GM10248 (cell line): ENCODE measurements at regions not wholly inside any gene's neighbourhood (a gene's known extent, or its start where the extent isn't known, plus 50 kb on each side); places are given as distances from the start of the nearest gene placed in this dataset.
A peak's percentile ranks its signal among the peaks of the same experiment; 100 is the strongest.

ENCODE experiments used
- CTCF ChIA-PET: fragments of 300-600 bp; sonication (Branson Sonifier 250); formaldehyde crosslinking; extraction: SDS; loops from one replicate; lab custom pipeline; 2021; ENCODE audit warnings: antibody characterized with exemption; lab: Yijun Ruan, JAX
- POLR2A ChIA-PET: fragments of 350-650 bp; sonication (Branson Sonifier 250); formaldehyde crosslinking; extraction: SDS; loops from one replicate; lab custom pipeline; 2020; ENCODE audit warnings: antibody characterized with exemption; lab: Yijun Ruan, JAX
- DNase-seq: peaks from one replicate; pipeline ENCODE4 v3.0.0; 2012; ENCODE audit errors: extremely low spot score
- TF ChIP-seq, protein P1 (sequence below): IDR thresholded peaks from 2 replicates; pipeline ENCODE4 v1.5.1; 2012; ENCODE audit warnings: mild to moderate bottlenecking, low read depth; ENCODE audit errors: extremely low read depth, missing control alignments, control extremely low read depth

DNA sequence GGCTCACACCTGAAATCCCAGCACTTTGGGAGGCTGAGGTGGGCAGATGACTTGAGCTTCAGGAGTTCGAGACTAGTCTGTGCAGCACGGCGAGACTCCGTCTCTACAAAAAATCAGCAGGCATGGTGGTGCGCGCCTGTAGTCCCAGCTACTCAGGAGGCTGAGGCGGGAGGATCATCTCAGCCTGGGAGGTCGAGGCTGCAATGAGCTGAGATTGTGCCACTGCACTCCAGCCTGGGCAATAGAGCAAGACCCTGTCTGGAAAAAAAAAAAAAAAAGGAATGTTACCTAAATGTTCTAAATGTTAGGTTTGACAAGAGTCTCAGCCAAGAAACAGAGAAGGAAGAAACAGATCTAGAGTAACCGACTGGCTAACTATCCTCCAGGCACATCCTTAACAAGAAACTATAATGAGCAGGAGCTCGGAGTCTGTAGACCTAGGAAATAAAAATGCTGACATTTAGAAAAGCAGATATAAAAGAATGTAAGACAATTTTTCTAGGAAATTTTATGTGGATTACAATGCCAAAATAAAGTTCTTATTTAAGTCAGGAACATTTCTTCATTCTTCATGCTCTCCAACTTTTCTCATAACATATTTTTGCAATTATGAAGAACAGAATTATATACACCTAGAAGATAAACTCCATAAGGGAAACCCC is 166.6 kb upstream of the TBCA start:
- ChIA-PET CTCF (interaction anchor here (1.1 kb wide), 1 partner anchor 10 kb away, joined by 3 read pairs; no protein-coding TSS in a partner anchor), POLR2A (no interaction called here)
- DNase-seq, result no peak
- TF ChIP-seq, protein P1, sequence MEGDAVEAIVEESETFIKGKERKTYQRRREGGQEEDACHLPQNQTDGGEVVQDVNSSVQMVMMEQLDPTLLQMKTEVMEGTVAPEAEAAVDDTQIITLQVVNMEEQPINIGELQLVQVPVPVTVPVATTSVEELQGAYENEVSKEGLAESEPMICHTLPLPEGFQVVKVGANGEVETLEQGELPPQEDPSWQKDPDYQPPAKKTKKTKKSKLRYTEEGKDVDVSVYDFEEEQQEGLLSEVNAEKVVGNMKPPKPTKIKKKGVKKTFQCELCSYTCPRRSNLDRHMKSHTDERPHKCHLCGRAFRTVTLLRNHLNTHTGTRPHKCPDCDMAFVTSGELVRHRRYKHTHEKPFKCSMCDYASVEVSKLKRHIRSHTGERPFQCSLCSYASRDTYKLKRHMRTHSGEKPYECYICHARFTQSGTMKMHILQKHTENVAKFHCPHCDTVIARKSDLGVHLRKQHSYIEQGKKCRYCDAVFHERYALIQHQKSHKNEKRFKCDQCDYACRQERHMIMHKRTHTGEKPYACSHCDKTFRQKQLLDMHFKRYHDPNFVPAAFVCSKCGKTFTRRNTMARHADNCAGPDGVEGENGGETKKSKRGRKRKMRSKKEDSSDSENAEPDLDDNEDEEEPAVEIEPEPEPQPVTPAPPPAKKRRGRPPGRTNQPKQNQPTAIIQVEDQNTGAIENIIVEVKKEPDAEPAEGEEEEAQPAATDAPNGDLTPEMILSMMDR, result no peak

DNA sequence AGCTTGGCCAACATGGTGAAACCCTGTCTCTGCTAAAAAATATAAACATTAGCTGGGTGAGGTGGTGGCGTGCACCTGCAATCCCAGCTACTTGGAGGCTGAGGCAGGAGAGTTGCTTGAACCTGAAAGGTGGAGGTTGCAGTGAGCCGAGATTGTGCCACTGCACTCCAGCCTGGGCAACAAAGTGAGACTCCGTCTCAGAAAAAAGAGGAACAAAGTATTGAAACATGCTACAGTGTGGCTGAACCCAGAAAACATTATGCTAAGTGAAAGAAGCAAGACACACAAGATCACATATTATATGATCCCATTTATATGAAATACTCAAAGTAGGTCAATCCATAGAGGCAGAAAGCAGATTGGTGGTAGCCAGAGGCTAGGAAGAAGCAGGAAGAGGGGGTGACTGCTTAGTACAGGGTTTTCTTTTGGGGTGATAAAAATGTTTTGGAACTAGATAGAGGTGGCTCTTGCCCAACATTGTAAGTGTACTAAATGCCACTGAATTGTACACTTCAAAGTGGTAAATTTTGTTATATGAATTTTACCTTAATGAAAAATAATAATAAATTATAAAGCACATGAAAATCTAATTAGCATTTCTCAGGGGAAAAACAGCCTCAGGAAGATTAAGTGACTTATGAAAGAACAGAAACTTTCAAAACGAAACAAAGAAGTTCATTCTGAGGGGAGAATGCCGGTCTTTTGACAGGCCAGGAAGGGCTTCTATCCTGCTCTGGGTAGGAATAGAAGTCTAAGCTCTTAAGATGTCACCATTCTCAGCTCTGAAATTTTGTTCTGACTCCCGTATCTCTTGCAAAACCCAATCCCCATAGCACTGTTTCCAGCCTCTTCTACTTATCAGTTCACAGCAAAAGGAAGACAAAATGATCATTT is 161.1 kb upstream of the TBCA start:
- POLR2A ChIA-PET, result no interaction called here
- TF ChIP-seq, protein P1, result no peak
- DNase-seq, result peak; percentile 45
- CTCF ChIA-PET, result interaction anchor here (0.9 to 2.1 kb wide), 6 partner anchors 12 to 125 kb away, joined by 3 to 13 read pairs (median 3); no protein-coding TSS in a partner anchor

DNA sequence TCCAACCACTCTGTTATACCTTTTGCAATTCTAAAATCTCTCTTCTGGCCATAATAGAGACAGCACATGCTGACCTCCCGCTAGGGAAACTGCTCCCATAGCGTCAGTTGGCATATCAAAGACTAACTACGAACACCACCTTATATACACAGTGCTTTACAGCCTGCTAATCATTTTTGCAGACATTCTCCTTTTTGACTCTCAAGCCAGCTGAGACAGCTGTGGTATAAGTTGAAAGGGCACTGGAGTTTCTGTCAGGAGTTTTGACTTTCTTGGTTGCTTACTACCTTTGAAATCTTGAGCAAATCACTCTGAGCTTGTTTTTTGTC is 160.2 kb upstream of the TBCA start:
- no peak for DNase-seq
- TF ChIP-seq, protein P1, result no peak
- POLR2A ChIA-PET, result no interaction called here
- CTCF ChIA-PET, result interaction anchor here (0.9 to 1.1 kb wide), 2 partner anchors 10 to 32 kb away, joined by 3 to 4 read pairs; no protein-coding TSS in a partner anchor

DNA sequence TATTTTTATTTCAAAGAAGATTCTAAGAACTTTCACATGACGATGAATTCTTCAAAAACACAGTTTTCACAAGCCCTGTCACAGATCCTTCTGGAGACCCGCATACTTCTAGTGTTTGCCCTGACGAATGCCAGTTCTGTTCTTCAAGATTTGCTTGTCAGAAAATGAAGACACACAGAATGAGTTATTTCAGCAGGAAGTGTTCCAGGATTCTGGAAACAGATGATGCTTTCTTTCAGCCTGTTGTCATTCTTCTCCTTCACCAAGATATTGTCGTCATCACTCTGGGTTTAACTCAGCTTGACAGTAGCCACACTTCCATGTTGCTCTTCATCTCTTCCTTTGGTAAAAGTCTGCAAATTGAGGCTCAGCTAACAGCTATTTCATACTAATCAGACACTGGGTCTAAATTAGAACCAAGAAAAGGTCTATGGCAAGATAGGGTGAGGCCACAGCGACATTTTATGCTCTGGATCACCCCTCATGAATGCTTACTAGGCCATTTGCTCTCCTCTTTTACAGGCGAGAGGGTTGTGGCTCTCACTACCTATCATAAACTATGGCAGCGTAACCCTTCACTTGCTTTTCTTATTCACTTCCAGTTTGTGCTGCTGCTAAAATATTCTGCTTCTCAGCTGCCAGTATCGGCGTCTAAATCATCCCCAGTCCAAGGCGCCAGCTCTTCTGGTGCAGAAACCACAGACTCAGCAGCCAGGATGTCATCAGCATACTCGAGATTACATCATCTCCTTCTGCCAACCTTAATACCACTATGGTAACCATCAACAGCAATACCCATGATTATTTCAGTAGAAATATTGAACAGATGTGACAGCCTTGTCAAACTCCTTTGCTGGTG is 159.6 kb upstream of the TBCA start:
- TF ChIP-seq, protein P1, result no peak
- ChIA-PET POLR2A (no interaction called here), CTCF (interaction anchor here (1.1 kb wide), 1 partner anchor 10 kb away, joined by 4 read pairs; no protein-coding TSS in a partner anchor)
- DNase-seq, result no peak

DNA sequence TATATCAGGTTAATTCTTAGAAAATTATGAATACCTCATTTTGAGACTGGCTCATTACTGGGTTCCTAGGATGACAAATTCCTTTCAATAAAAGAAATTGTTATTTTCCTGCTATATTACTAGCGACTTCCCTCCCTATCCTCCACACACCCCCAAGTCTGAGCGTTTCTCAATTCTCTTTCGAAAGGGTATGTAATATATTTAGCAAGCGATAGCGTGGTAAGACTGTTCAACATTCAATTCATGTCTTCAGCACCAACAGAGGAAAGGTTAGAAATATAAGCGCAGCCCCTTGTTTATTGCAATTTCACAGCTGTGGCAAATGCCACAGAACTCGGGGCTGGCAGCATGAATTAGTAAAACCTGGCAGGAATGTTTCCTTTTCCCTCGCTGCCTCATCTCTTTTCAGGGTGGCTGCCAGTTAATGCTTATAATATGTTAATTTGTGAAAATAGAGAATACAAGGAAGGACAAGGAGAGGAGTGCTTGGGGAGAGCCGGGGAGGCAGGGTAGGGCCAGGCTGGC is 152.7 kb upstream of the TBCA start:
- POLR2A ChIA-PET, result no interaction called here
- CTCF ChIA-PET, result no interaction called here
- TF ChIP-seq, protein P1, result no peak
- DNase-seq, result no peak

DNA sequence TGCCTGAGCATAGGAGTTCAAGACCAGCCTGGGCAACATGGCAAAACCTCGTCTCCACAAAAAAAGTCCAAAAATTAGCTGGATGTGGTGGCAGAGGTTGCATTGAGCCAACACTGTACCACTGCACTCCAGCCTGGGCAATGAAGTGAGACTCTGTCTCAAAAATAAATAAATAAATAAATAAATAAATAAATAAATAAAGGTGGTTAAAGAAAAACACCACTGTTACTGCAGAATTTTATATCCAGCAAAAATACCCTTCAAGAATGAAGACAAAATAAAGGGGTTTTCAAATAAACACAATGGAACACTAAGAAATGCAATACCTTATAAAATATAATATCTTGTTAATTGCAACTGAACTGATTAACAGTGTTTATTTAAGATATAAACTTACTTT is 150.2 kb upstream of the TBCA start:
- TF ChIP-seq, protein P1, result no peak
- CTCF ChIA-PET, result no interaction called here
- POLR2A ChIA-PET, result no interaction called here
- DNase-seq, result no peak
